ENCODE measurements at regions not wholly inside any gene's neighbourhood (a gene's known extent, or its start where the extent isn't known, plus 50 kb on each side); places are given as distances from the start of the nearest gene placed in this dataset.

- no peaks in the 10 kb centered on the region for H3K4me1 ChIP-seq (ENCODE audit: control insufficient read depth in 1 of 2, insufficient read depth in 2 of 2, low read depth in 1 of 2, low read length in 1 of 2)
- H4K20me1 ChIP-seq (ENCODE audit: insufficient read depth), result no peaks in the 10 kb centered on the region
- no peaks in the 10 kb centered on the region for H3K9me2 ChIP-seq
- H3K36me3 ChIP-seq (replicated peaks in 1 of 2; ENCODE audit: control insufficient read depth in 1 of 2, insufficient read depth in 2 of 2, low read length in 1 of 2), result no peaks in the 10 kb centered on the region
- no peaks in the 10 kb centered on the region for H3K9me3 ChIP-seq
- no peak for TF ChIP-seq TAF1 (IDR thresholded peaks at IDR 0.05; ENCODE audit: borderline replicate concordance, low read depth, low read length)
- no peak for TF ChIP-seq MXI1 (IDR thresholded peaks at IDR 0.05; ENCODE audit: low read depth, low read length)
- TF ChIP-seq ZBTB33 (IDR thresholded peaks at IDR 0.05; ENCODE audit: borderline replicate concordance, low read depth), result no peak
- no peak for TF ChIP-seq JUND (IDR thresholded peaks at IDR 0.05)
- no peak for TF ChIP-seq RXRA (IDR thresholded peaks at IDR 0.05; ENCODE audit: borderline replicate concordance, low read depth)
- no peak for TF ChIP-seq TCF12 (IDR thresholded peaks at IDR 0.05)
- TF ChIP-seq MAX (IDR thresholded peaks at IDR 0.05; ENCODE audit: low read depth), result no peak
- H2AFZ ChIP-seq (ENCODE audit: low read depth), result no peak overlapping the region
- H3K4me2 ChIP-seq, result no peak overlapping the region
- no peak overlapping the region for H3K4me3 ChIP-seq (ENCODE audit: low read depth in 2 of 2, low read length in 1 of 2)
- no peaks in the 10 kb centered on the region for H3K27me3 ChIP-seq (ENCODE audit: insufficient read depth)
- no peak for DNase-seq
- H3K27ac ChIP-seq (ENCODE audit: low read depth in 2 of 2, low read length in 1 of 2), result no peak overlapping the region
- no peaks in the 10 kb centered on the region for H3F3A ChIP-seq (replicated peaks; ENCODE audit: insufficient read depth)
- WGBS (ENCODE audit: low lambda C conversion rate), result 0% methylated on average over 2 of the region's 2 CpGs
- ChIA-PET CTCF (no interaction called here), POLR2A (no interaction called here)
- H3K79me2 ChIP-seq (ENCODE audit: insufficient read depth), result no peaks in the 10 kb centered on the region
- no peak overlapping the region for H3K9ac ChIP-seq
Observed at GRCh38 chr9:101861472-101861871, 123.0 kb upstream of the GRIN3A start.

- H3K9me2 ChIP-seq, result no peaks in the 10 kb centered on the region
- no peaks in the 10 kb centered on the region for H3K36me3 ChIP-seq (replicated peaks in 1 of 2; ENCODE audit: control insufficient read depth in 1 of 2, insufficient read depth in 2 of 2, low read length in 1 of 2)
- H3K4me3 ChIP-seq (ENCODE audit: low read depth in 2 of 2, low read length in 1 of 2), result no peak overlapping the region
- no peaks in the 10 kb centered on the region for H3K79me2 ChIP-seq (ENCODE audit: insufficient read depth)
- H3F3A ChIP-seq (replicated peaks; ENCODE audit: insufficient read depth), result no peaks in the 10 kb centered on the region
- ChIA-PET CTCF (no interaction called here), POLR2A (no interaction called here)
- H3K9me3 ChIP-seq, result no peaks in the 10 kb centered on the region
- no peaks in the 10 kb centered on the region for H4K20me1 ChIP-seq (ENCODE audit: insufficient read depth)
- H3K4me1 ChIP-seq (ENCODE audit: control insufficient read depth in 1 of 2, insufficient read depth in 2 of 2, low read depth in 1 of 2, low read length in 1 of 2), result no peaks in the 10 kb centered on the region
- DNase-seq, result no peak
- H3K9ac ChIP-seq, result no peak overlapping the region
- TF ChIP-seq GABPA (IDR thresholded peaks at IDR 0.05; ENCODE audit: low read depth) (no peak), FOSL2 (IDR thresholded peaks at IDR 0.05; ENCODE audit: borderline replicate concordance, low read depth) (no peak)
- no peak overlapping the region for H3K4me2 ChIP-seq
- H3K27me3 ChIP-seq (ENCODE audit: insufficient read depth), result no peaks in the 10 kb centered on the region
- WGBS (ENCODE audit: low lambda C conversion rate), result 46% methylated on average over 1 of the region's 1 CpG
- no peak overlapping the region for H2AFZ ChIP-seq (ENCODE audit: low read depth)
- no peak overlapping the region for H3K27ac ChIP-seq (ENCODE audit: low read depth in 2 of 2, low read length in 1 of 2)
Observed at GRCh38 chr9:101860920-101861319, 122.5 kb upstream of the GRIN3A start.

- H3K27me3 ChIP-seq (ENCODE audit: insufficient read depth), result no peaks in the 10 kb centered on the region
- no peak overlapping the region for H3K4me3 ChIP-seq (ENCODE audit: low read depth in 2 of 2, low read length in 1 of 2)
- CTCF ChIA-PET, result no interaction called here
- POLR2A ChIA-PET, result no interaction called here
- 0% methylated on average over 3 of the region's 3 CpGs for WGBS (ENCODE audit: low lambda C conversion rate)
- H3K9me2 ChIP-seq, result no peaks in the 10 kb centered on the region
- H3K36me3 ChIP-seq (replicated peaks in 1 of 2; ENCODE audit: control insufficient read depth in 1 of 2, insufficient read depth in 2 of 2, low read length in 1 of 2), result no peaks in the 10 kb centered on the region
- no peaks in the 10 kb centered on the region for H3K79me2 ChIP-seq (ENCODE audit: insufficient read depth)
- H3F3A ChIP-seq (replicated peaks; ENCODE audit: insufficient read depth), result no peaks in the 10 kb centered on the region
- no peaks in the 10 kb centered on the region for H3K9me3 ChIP-seq
- no peak for DNase-seq
- H2AFZ ChIP-seq (ENCODE audit: low read depth), result no peak overlapping the region
- H3K9ac ChIP-seq, result no peak overlapping the region
- H3K4me2 ChIP-seq, result no peak overlapping the region
- no peak overlapping the region for H3K27ac ChIP-seq (ENCODE audit: low read depth in 2 of 2, low read length in 1 of 2)
- no peaks in the 10 kb centered on the region for H3K4me1 ChIP-seq (ENCODE audit: control insufficient read depth in 1 of 2, insufficient read depth in 2 of 2, low read depth in 1 of 2, low read length in 1 of 2)
- no peaks in the 10 kb centered on the region for H4K20me1 ChIP-seq (ENCODE audit: insufficient read depth)
- TF ChIP-seq FOSL2 (IDR thresholded peaks at IDR 0.05; ENCODE audit: borderline replicate concordance, low read depth) (no peak), RFX5 (IDR thresholded peaks at IDR 0.05; ENCODE audit: low read length) (no peak), ZBTB33 (IDR thresholded peaks at IDR 0.05; ENCODE audit: borderline replicate concordance, low read depth) (no peak), CHD2 (IDR thresholded peaks at IDR 0.05; ENCODE audit: low read length, partially characterized antibody) (no peak), PBX3 (IDR thresholded peaks at IDR 0.05) (no peak), FOXJ3 (CRISPR knock-in tag; IDR thresholded peaks at IDR 0.05) (no peak), ELF1 (IDR thresholded peaks at IDR 0.05) (no peak), YY1 (IDR thresholded peaks at IDR 0.05; ENCODE audit: low read depth) (no peak), GABPA (IDR thresholded peaks at IDR 0.05; ENCODE audit: low read depth) (no peak), SIN3A (IDR thresholded peaks at IDR 0.05; ENCODE audit: borderline replicate concordance, low read depth, low read length) (no peak), EZH2phosphoT487 (IDR thresholded peaks at IDR 0.05; ENCODE audit: borderline replicate concordance, low read depth) (no peak), MAX (IDR thresholded peaks at IDR 0.05; ENCODE audit: low read depth) (no peak), FOXM1 (IDR thresholded peaks at IDR 0.05; ENCODE audit: low read depth) (no peak), JUND (IDR thresholded peaks at IDR 0.05) (no peak)
Observed at GRCh38 chr9:101859620-101860019, 121.2 kb upstream of the GRIN3A start.
